ENCODE measurements at regions not wholly inside any gene's neighbourhood (a gene's known extent, or its start where the extent isn't known, plus 50 kb on each side); places are given as distances from the start of the nearest gene placed in this dataset.

GRCh38 chr16:27671410-27671809 lies 121.5 kb downstream of the KATNIP start (continued):
- TF ChIP-seq ZNF609 (CRISPR knock-in tag; IDR thresholded peaks at IDR 0.05; ENCODE audit: borderline replicate concordance) (no peak), VEZF1 (CRISPR knock-in tag; IDR thresholded peaks at IDR 0.05) (no peak), LEF1 (IDR thresholded peaks at IDR 0.05) (no peak), RBM15 (IDR thresholded peaks at IDR 0.05; ENCODE audit: insufficient read depth, low read length) (no peak), TCF3 (CRISPR knock-in tag; IDR thresholded peaks at IDR 0.05) (no peak), CTCF (IDR thresholded peaks at IDR 0.05 in 2 of 3, conservative IDR thresholded peaks at IDR 0.05 in 1 of 3; ENCODE audit: insufficient read depth in 2 of 3, low read depth in 1 of 3, low read length in 3 of 3) (peak in 2 of 3 experiments; percentile 10 to 17; a peak in 1 of 6 replicates)
